Adrenal gland (tissue), 5 donors: ENCODE measurements at regions not wholly inside any gene's neighbourhood (a gene's known extent, or its start where the extent isn't known, plus 50 kb on each side); places are given as distances from the start of the nearest gene placed in this dataset.

Source experiments
- POLR2A ChIP-seq, 2 donors: fragments of 450-650 bp; IDR thresholded peaks; one replicate each; pipeline ENCODE4 v1.6.1; 2017; ENCODE audit warnings: antibody characterized with exemption in 2 of 2, mild to moderate bottlenecking in 2 of 2, moderate library complexity in 1 of 2
- TF ChIP-seq, protein P1 (sequence below), 6 experiments: fragments of 450-650 bp in 4 of 6; fragments of 200-600 bp in 2 of 6; sonication (generic) in 1 of 6; IDR thresholded peaks; 1 replicate in 5 of 6; 2 replicates in 1 of 6; pipeline versions ENCODE4 v1.5.1 to v1.8.0; 2016 to 2021; ENCODE audit warnings: antibody characterized with exemption in 6 of 6, mild to moderate bottlenecking in 2 of 6, moderate library complexity in 1 of 6
- donor health status: DM: no; HTN: no; CAD: no.

DNA sequence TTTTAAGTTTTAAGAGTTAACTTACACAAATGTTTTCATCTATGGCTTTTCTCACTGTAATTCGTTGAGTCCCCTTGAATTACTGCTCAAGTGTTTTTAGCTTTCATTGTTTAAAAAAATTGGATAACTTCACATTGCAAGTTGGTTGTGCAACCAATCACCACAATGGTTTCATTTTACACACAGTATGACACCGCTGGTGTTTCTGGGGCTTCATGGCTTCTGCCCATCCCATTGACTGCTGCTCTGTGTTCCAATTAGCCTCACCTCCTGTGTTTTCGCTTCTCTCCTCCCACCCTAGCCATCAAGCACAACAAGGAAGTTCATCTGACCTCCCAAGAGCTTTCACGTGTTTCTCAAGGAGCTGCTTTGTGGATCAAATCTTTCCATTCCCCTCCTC, 199.1 kb upstream of the CHAC2 start:
- TF ChIP-seq, protein P1, sequence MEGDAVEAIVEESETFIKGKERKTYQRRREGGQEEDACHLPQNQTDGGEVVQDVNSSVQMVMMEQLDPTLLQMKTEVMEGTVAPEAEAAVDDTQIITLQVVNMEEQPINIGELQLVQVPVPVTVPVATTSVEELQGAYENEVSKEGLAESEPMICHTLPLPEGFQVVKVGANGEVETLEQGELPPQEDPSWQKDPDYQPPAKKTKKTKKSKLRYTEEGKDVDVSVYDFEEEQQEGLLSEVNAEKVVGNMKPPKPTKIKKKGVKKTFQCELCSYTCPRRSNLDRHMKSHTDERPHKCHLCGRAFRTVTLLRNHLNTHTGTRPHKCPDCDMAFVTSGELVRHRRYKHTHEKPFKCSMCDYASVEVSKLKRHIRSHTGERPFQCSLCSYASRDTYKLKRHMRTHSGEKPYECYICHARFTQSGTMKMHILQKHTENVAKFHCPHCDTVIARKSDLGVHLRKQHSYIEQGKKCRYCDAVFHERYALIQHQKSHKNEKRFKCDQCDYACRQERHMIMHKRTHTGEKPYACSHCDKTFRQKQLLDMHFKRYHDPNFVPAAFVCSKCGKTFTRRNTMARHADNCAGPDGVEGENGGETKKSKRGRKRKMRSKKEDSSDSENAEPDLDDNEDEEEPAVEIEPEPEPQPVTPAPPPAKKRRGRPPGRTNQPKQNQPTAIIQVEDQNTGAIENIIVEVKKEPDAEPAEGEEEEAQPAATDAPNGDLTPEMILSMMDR (IDR thresholded peaks at IDR 0.05), result no peak
- no peak for TF ChIP-seq POLR2A (IDR thresholded peaks at IDR 0.05)
